Activated CD8-positive, alpha-beta T cell treated with anti-CD3 and anti-CD28 coated beads for 36 hours (primary cell): ENCODE measurements at regions not wholly inside any gene's neighbourhood (a gene's known extent, or its start where the extent isn't known, plus 50 kb on each side); places are given as distances from the start of the nearest gene placed in this dataset.

Experiments used
- ATAC-seq: fragments of 200-7000 bp; cut with Tn5 transposase; one replicate; pipeline ENCODE4 v1.10.0; 2021; ENCODE audit warnings: mild to moderate bottlenecking, moderate library complexity
- CTCF ChIA-PET: fragments of 350-600 bp; sonication (Branson Sonifier 250); formaldehyde crosslinking; loops from one replicate; lab custom pipeline; 2021; ENCODE audit warnings: antibody characterized with exemption; lab: Charles Lee
- POLR2A ChIA-PET: fragments of 350-600 bp; sonication (Branson Sonifier 250); formaldehyde crosslinking; loops from one replicate; lab custom pipeline; 2021; ENCODE audit warnings: antibody characterized with exemption; lab: Charles Lee
- DNase-seq: peaks from one replicate; pipeline ENCODE4 v3.0.0-alpha.2; 2020
- H3K27ac Mint-ChIP-seq: one replicate; pipeline ENCODE4 v1.8.0; 2021; ENCODE audit warnings: mild to moderate bottlenecking, mixed read lengths
- H3K27me3 Mint-ChIP-seq: one replicate; pipeline ENCODE4 v1.8.0; 2021; ENCODE audit warnings: mixed read lengths
- H3K36me3 Mint-ChIP-seq: one replicate; pipeline ENCODE4 v1.8.0; 2021; ENCODE audit warnings: low read depth, mixed read lengths
- H3K4me1 Mint-ChIP-seq: one replicate; pipeline ENCODE4 v1.8.0; 2021; ENCODE audit warnings: low read depth, mixed read lengths
- H3K4me3 Mint-ChIP-seq: one replicate; pipeline ENCODE4 v1.8.0; 2021; ENCODE audit warnings: mild to moderate bottlenecking, moderate library complexity, mixed read lengths
- H3K9me3 Mint-ChIP-seq: one replicate; pipeline ENCODE4 v1.8.0; 2021; ENCODE audit warnings: mixed read lengths
- intact Hi-C: fragments of 100-400 bp; cut with micrococcal nuclease; formaldehyde crosslinking; loops from one replicate; pipeline ENCODE4 v1.10.0; 2022
- TF ChIP-seq, protein P1 (sequence below): fragments of 200-600 bp; IDR thresholded peaks from one replicate; pipeline ENCODE4 v1.8.0; 2022; ENCODE audit warnings: antibody characterized with exemption, mild to moderate bottlenecking

- Mint-ChIP-seq H3K4me3 (no peak overlapping the region), H3K4me1 (no peaks in the 10 kb centered on the region), H3K27ac (no peak overlapping the region), H3K27me3 (no peaks in the 10 kb centered on the region), H3K9me3 (peaks cover 6% of the 10 kb centered on the region), H3K36me3 (no peaks in the 10 kb centered on the region)
- ChIA-PET CTCF (no interaction called here), POLR2A (no interaction called here)
- ATAC-seq (no peak), DNase-seq (no peak)
- intact Hi-C loops, result no loop called here
- TF ChIP-seq, protein P1, sequence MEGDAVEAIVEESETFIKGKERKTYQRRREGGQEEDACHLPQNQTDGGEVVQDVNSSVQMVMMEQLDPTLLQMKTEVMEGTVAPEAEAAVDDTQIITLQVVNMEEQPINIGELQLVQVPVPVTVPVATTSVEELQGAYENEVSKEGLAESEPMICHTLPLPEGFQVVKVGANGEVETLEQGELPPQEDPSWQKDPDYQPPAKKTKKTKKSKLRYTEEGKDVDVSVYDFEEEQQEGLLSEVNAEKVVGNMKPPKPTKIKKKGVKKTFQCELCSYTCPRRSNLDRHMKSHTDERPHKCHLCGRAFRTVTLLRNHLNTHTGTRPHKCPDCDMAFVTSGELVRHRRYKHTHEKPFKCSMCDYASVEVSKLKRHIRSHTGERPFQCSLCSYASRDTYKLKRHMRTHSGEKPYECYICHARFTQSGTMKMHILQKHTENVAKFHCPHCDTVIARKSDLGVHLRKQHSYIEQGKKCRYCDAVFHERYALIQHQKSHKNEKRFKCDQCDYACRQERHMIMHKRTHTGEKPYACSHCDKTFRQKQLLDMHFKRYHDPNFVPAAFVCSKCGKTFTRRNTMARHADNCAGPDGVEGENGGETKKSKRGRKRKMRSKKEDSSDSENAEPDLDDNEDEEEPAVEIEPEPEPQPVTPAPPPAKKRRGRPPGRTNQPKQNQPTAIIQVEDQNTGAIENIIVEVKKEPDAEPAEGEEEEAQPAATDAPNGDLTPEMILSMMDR, result no peak
Observed at GRCh38 chr2:21591926-21592325, 468.2 kb downstream of the TDRD15 start.

DNA sequence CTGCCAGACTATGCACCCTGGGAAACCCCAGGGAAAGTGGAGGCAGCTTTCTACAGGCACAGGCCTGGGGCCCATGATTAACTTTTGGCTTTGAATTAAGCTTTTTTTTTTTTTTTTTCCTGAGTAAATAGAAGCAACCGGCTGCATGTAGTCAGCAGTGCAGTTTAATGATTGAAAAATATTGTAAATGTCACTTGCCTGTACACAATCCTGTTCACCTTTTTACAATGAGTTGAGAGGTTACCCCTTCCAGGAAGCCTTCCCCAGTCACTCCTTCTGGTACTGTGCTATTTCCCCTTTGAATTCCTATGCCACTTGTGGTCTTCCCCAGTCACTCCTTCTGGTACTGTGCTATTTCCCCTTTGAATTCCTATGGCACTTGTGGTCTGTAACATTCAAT, 475.6 kb downstream of the TDRD15 start:
- no peak for DNase-seq
- Mint-ChIP-seq H3K27ac (no peak overlapping the region), H3K27me3 (no peaks in the 10 kb centered on the region), H3K4me1 (no peaks in the 10 kb centered on the region), H3K36me3 (no peaks in the 10 kb centered on the region), H3K4me3 (no peak overlapping the region), H3K9me3 (peaks cover 1% of the 10 kb centered on the region)
- no peak for ATAC-seq
- ChIA-PET POLR2A (no interaction called here), CTCF (no interaction called here)
- intact Hi-C loops, result no loop called here
- TF ChIP-seq, protein P1, result no peak

- CTCF ChIA-PET, result no interaction called here
- no peak for DNase-seq
- TF ChIP-seq, protein P1, result no peak
- no peak overlapping the region for H3K27ac Mint-ChIP-seq
- H3K36me3 Mint-ChIP-seq, result no peaks in the 10 kb centered on the region
- no peak for ATAC-seq
- H3K27me3 Mint-ChIP-seq, result no peaks in the 10 kb centered on the region
- H3K9me3 Mint-ChIP-seq, result no peaks in the 10 kb centered on the region
- POLR2A ChIA-PET, result no interaction called here
- no peak overlapping the region for H3K4me3 Mint-ChIP-seq
- no peaks in the 10 kb centered on the region for H3K4me1 Mint-ChIP-seq
- intact Hi-C loops, result no loop called here
Observed at GRCh38 chr2:21602789-21603188, 479.0 kb downstream of the TDRD15 start.

DNA sequence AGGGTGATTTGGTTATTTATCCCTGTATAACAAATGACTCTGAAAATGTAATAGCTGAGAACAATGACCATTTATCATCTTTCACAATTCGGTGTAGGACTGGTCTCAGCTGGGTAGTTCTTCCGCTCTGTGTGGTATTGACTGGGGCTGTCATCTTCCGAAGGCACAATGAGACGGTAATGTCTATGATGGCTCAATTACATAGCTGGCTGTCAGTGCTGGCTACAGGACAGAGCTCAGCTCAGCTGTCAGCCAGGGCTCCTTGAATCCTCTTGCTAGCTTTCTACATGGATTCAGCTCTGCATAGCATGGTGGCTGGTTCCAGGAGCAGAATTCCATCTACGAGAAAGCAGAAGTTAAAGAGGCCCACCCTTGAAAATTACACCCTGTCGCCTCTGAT, 483.8 kb downstream of the TDRD15 start:
- Mint-ChIP-seq H3K36me3 (no peaks in the 10 kb centered on the region), H3K4me3 (no peak overlapping the region), H3K4me1 (no peaks in the 10 kb centered on the region), H3K9me3 (peaks cover 7% of the 10 kb centered on the region), H3K27me3 (no peaks in the 10 kb centered on the region), H3K27ac (no peak overlapping the region)
- ATAC-seq, result no peak
- ChIA-PET POLR2A (no interaction called here), CTCF (no interaction called here)
- no peak for DNase-seq
- intact Hi-C loops, result no loop called here
- TF ChIP-seq, protein P1, result no peak

- TF ChIP-seq, protein P1, result no peak
- CTCF ChIA-PET, result no interaction called here
Observed at GRCh38 chr2:21610304-21610703, 486.5 kb downstream of the TDRD15 start.

More at GRCh38 chr2:21610304-21610703, 486.5 kb downstream of the TDRD15 start:
- H3K27ac Mint-ChIP-seq, result no peak overlapping the region
- ATAC-seq, result no peak
- intact Hi-C loops, result no loop called here
- no peak for DNase-seq
- H3K4me1 Mint-ChIP-seq, result no peaks in the 10 kb centered on the region
- no peaks in the 10 kb centered on the region for H3K36me3 Mint-ChIP-seq
- H3K4me3 Mint-ChIP-seq, result no peak overlapping the region
- H3K27me3 Mint-ChIP-seq, result no peaks in the 10 kb centered on the region
- POLR2A ChIA-PET, result no interaction called here
- H3K9me3 Mint-ChIP-seq, result peaks cover 7% of the 10 kb centered on the region
